ENCODE measurements at regions not wholly inside any gene's neighbourhood (a gene's known extent, or its start where the extent isn't known, plus 50 kb on each side); places are given as distances from the start of the nearest gene placed in this dataset.

DNA sequence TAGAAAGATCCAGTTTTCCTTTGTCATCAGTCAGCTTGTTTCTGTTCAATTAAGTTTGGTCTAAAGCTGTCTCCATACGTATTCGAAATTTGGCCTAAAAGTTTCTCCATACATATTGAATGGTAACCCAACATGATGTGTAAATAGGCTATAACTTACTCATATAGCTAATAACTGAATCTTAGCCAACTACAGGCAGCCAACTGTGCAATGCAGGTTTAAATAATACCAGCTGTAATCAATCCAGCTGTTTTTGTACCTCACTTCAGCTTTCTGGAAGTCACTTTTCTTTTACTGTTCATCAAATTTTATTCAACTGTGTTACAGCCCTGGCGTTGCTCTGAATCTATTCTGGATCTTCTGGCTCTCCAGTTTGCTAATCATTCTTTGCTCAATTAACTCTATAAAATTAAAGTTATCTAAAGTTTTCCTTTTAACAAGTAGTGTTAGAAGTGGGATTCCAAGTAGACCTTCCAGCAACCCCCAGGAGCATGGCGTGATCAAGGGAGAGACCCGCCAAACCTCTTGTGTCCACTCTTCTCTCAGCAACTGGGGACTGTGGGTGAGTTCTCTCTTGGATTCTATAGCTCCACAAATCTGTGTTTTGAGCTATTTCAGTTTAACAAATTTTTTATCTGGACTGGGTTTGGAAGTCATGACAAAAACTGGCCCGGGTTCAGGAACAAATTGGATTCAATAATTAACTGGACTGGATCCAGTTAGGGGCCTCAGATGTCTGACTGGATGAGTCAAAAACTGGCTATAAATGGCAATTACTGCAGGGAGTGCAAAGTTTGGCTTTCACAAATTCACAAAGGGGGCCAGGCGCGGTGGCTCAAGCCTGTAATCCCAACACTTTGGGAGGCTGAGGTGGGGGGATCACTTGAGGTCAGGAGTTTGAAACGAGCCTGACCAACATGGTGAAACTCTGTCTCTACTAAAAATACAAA is 329.7 kb upstream of the ST6GAL2 start:
- Histone ChIP-seq H3K9ac (ENCODE audit: extremely low read depth, insufficient read length, low read length) (no peak overlapping the region), H3K9me3 (ENCODE audit: control insufficient read depth, low read depth, low read length) (no peaks in the 10 kb centered on the region), H4K20me1 (ENCODE audit: control insufficient read depth, insufficient read depth, insufficient read length) (no peaks in the 10 kb centered on the region), H3K4me2 (ENCODE audit: insufficient read depth, insufficient read length, low read length) (no peak overlapping the region), H3K79me1 (ENCODE audit: insufficient read depth, low read depth, low read length, poor library complexity, severe bottlenecking) (no peaks in the 10 kb centered on the region), H4K5ac (ENCODE audit: insufficient read length, low read depth, low read length) (no peak overlapping the region), H3T11ph (ENCODE audit: low read length) (no peak overlapping the region), H2BK20ac (ENCODE audit: low read depth, low read length, poor library complexity, severe bottlenecking) (no peak overlapping the region), H3K14ac (ENCODE audit: insufficient read depth, low read length) (no peak overlapping the region), H2BK15ac (ENCODE audit: low read depth, low read length) (no peak overlapping the region), H3K27me3 (ENCODE audit: insufficient read depth, low read length) (no peaks in the 10 kb centered on the region), H2AK5ac (ENCODE audit: insufficient read length, low read length) (no peak overlapping the region), H2BK120ac (ENCODE audit: low read depth, low read length, poor library complexity, severe bottlenecking) (no peak overlapping the region), H3K4me1 (ENCODE audit: insufficient read depth, low read length) (no peaks in the 10 kb centered on the region; the same call in 1 of the 2 replicates), H4K91ac (ENCODE audit: insufficient read length, low read depth, low read length) (no peak overlapping the region), H3K4ac (ENCODE audit: low read depth, low read length) (no peak overlapping the region), H3K56ac (ENCODE audit: insufficient read length, low read depth, low read length) (no peak overlapping the region), H3K27ac (ENCODE audit: insufficient read length, low read depth, low read length) (no peak overlapping the region), H3K79me2 (ENCODE audit: insufficient read depth, low read length) (no peaks in the 10 kb centered on the region), H3K23ac (ENCODE audit: insufficient read length, low read depth, low read length) (no peak overlapping the region), H3K18ac (ENCODE audit: insufficient read length, low read depth, low read length) (no peak overlapping the region), H4K8ac (replicated peaks; ENCODE audit: insufficient read length, low read depth, low read length) (no peak overlapping the region), H2BK5ac (ENCODE audit: insufficient read length, low read length) (no peak overlapping the region), H2AFZ (ENCODE audit: low read length) (no peak overlapping the region), H3K23me2 (ENCODE audit: insufficient read length, low read depth, low read length, poor library complexity, severe bottlenecking) (no peaks in the 10 kb centered on the region), H2BK12ac (ENCODE audit: insufficient read length, low read depth, low read length) (no peak overlapping the region)
- no peak for TF ChIP-seq CTCF (conservative IDR thresholded peaks at IDR 0.05)
- no peak for DNase-seq
- Mint-ChIP-seq H3K4me1 (peaks cover 17 to 22% of the 10 kb centered on the region in 2 experiments), H3K36me3 (ENCODE audit: insufficient read depth in 1 of 3, low read depth in 3 of 3) (no peaks in the 10 kb centered on the region), H3K9me3 (no peaks in the 10 kb centered on the region; a peak in 1 of 5 replicates), H3K27me3 (ENCODE audit: low read depth) (no peaks in the 10 kb centered on the region), H3K27ac (no peak overlapping the region; a peak in 1 of 7 replicates), H3K4me3 (no peak overlapping the region)
- no CpG with 5 or more reads among the region's 9 CpGs for WGBS (ENCODE audit: extremely low coverage, insufficient read length, low lambda C conversion rate)

Data from H9 (cell line).